Panc1 (cell line): ENCODE measurements at regions not wholly inside any gene's neighbourhood (a gene's known extent, or its start where the extent isn't known, plus 50 kb on each side); places are given as distances from the start of the nearest gene placed in this dataset.

Source experiments
- ATAC-seq: fragments of 200-7000 bp; cut with Tn5 transposase; 2 replicates; pipeline ENCODE4 v1.9.1; 2020; ENCODE audit warnings: mild to moderate bottlenecking, moderate library complexity
- BruUV-seq: library from RNA; stranded (reverse); fragments of 400-500 nt; replicated peaks from 2 replicates; lab custom pipeline; 2021; lab: Mats Ljungman, UMichigan
- CTCF ChIA-PET: fragments of 300-600 bp; sonication (Branson Sonifier 250); formaldehyde crosslinking; loops from one replicate; lab custom pipeline; 2022; ENCODE audit warnings: antibody characterized with exemption; lab: Charles Lee
- POLR2A ChIA-PET: fragments of 300-600 bp; sonication (Branson Sonifier 250); formaldehyde crosslinking; loops from one replicate; lab custom pipeline; 2022; ENCODE audit warnings: antibody characterized with exemption; lab: Charles Lee
- DNase-seq: peaks from one replicate; pipeline ENCODE4 v3.0.0-alpha.2; 2010; ENCODE audit warnings: low read depth, low spot score
- H3K27ac ChIP-seq: 2 replicates; pipeline ENCODE4 v1.5.1; 2011; ENCODE audit warnings: mild to moderate bottlenecking, low read length, inconsistent platforms
- H3K27me3 ChIP-seq: fragments of 200-500 bp; sonication (Bioruptor generic); 2 replicates; pipeline ENCODE4 v1.6.0; 2014; ENCODE audit warnings: low read length, inconsistent platforms; ENCODE audit not compliant: control insufficient read depth, insufficient read depth
- H3K36me3 ChIP-seq: fragments of 200-500 bp; sonication (Bioruptor generic); 2 replicates; pipeline ENCODE4 v1.5.1; 2014; ENCODE audit warnings: inconsistent platforms, mild to moderate bottlenecking, low read length, moderate library complexity; ENCODE audit not compliant: control insufficient read depth, insufficient read depth
- H3K4me1 ChIP-seq: 2 replicates; pipeline ENCODE4 v1.5.1; 2011; ENCODE audit warnings: inconsistent platforms, mild to moderate bottlenecking, low read length, moderate library complexity; ENCODE audit not compliant: control insufficient read depth, insufficient read depth
- H3K4me3 ChIP-seq, 2 experiments: 2 replicates each; pipeline ENCODE4 v1.5.1; 2011 to 2012; ENCODE audit warnings: low read depth in 2 of 2, low read length in 2 of 2, mild to moderate bottlenecking in 2 of 2, inconsistent platforms in 1 of 2, moderate library complexity in 1 of 2
- H3K9me3 ChIP-seq: fragments of 200-500 bp; sonication (Bioruptor generic); 2 replicates; pipeline ENCODE4 v1.5.1; 2014; ENCODE audit warnings: low read depth, mild to moderate bottlenecking, inconsistent platforms, low read length, moderate library complexity; ENCODE audit not compliant: control insufficient read depth, insufficient read depth
- CTCF ChIP-seq: fragments of 450-650 bp; IDR thresholded peaks from 2 replicates; pipeline ENCODE4 v1.5.1; 2017; ENCODE audit warnings: mild to moderate bottlenecking
- POLR2AphosphoS5 ChIP-seq: IDR thresholded peaks from 2 replicates; pipeline ENCODE4 v1.6.1; 2012; ENCODE audit warnings: mild to moderate bottlenecking, low read depth, low read length, moderate library complexity
- REST ChIP-seq, 2 experiments: IDR thresholded peaks; 2 replicates each; pipeline ENCODE4 v1.6.1; 2011 to 2012; ENCODE audit warnings: low read depth in 2 of 2, control low read depth in 1 of 2, low read length in 1 of 2, mild to moderate bottlenecking in 1 of 2, moderate library complexity in 1 of 2; ENCODE audit not compliant: insufficient read depth in 1 of 2
- SIN3A ChIP-seq: IDR thresholded peaks from 2 replicates; pipeline ENCODE4 v1.6.1; 2012; ENCODE audit warnings: low read depth, mild to moderate bottlenecking, low read length, moderate library complexity, borderline replicate concordance; ENCODE audit not compliant: insufficient read depth
- TCF7L2 ChIP-seq: IDR thresholded peaks from 2 replicates; pipeline ENCODE4 v1.6.1; 2011; ENCODE audit warnings: mild to moderate bottlenecking, low read depth, low read length, inconsistent platforms
- in situ Hi-C: cut with HindIII; loops from 2 replicates; pipeline ENCODE4 v1.10.0; 2016; ENCODE audit warnings: low sequenced_read_pairs, low pct_unique_long_range_greater_than_20kb
- intact Hi-C: fragments of 100-400 bp; cut with micrococcal nuclease; formaldehyde crosslinking; loops from one replicate; pipeline ENCODE4 v1.10.0; 2022; ENCODE audit not compliant: unreplicated experiment

- H3K4me1 ChIP-seq: no peaks in the 10 kb centered on the region
- intact Hi-C loops (no loop called here), in situ Hi-C loops (no loop called here)
- H3K4me3 ChIP-seq: no peak overlapping the region
- ChIA-PET CTCF (no interaction called here), POLR2A (no interaction called here)
- no TSS peak for BruUV-seq
- no peaks in the 10 kb centered on the region for H3K9me3 ChIP-seq
- DNase-seq (no peak), ATAC-seq (no peak; the same call in 1 of the 2 replicates)
- no peaks in the 10 kb centered on the region for H3K27me3 ChIP-seq
- TF ChIP-seq SIN3A (no peak), POLR2AphosphoS5 (no peak), REST (IDR thresholded peaks at IDR 0.05; ENCODE audit: insufficient read depth in 1 of 2, low read depth in 2 of 2, low read length in 1 of 2) (no peak), TCF7L2 (no peak), CTCF (no peak)
- H3K36me3 ChIP-seq: no peaks in the 10 kb centered on the region
- H3K27ac ChIP-seq: no peak overlapping the region
These were observed 89.8 kb downstream of the PCDH1 start for GRCh38 chr5:141788296-141788970.

- ChIA-PET POLR2A (no interaction called here), CTCF (no interaction called here)
- ATAC-seq (no peak), DNase-seq (no peak)
- Histone ChIP-seq H3K9me3 (no peaks in the 10 kb centered on the region), H3K4me3 (no peak overlapping the region), H3K27ac (no peak overlapping the region), H3K36me3 (no peaks in the 10 kb centered on the region), H3K4me1 (no peaks in the 10 kb centered on the region), H3K27me3 (no peaks in the 10 kb centered on the region)
- intact Hi-C loops: no loop called here
- in situ Hi-C loops: no loop called here
- BruUV-seq: no TSS peak
- TF ChIP-seq REST (IDR thresholded peaks at IDR 0.05; ENCODE audit: insufficient read depth in 1 of 2, low read depth in 2 of 2, low read length in 1 of 2) (no peak), TCF7L2 (no peak), POLR2AphosphoS5 (no peak), CTCF (no peak), SIN3A (no peak)
These were observed 90.8 kb downstream of the PCDH1 start for GRCh38 chr5:141787376-141787775.
